H1 (cell line): ENCODE measurements at regions not wholly inside any gene's neighbourhood (a gene's known extent, or its start where the extent isn't known, plus 50 kb on each side); places are given as distances from the start of the nearest gene placed in this dataset.

Experiments used
- CTCF ChIA-PET: fragments of 300-600 bp; sonication (Branson Sonifier 250); formaldehyde crosslinking; loops from one replicate; lab custom pipeline; 2021; ENCODE audit not compliant: partially characterized antibody; lab: Charles Lee
- POLR2A ChIA-PET: fragments of 300-600 bp; sonication (Branson Sonifier 250); formaldehyde crosslinking; loops from one replicate; lab custom pipeline; 2021; ENCODE audit warnings: inconsistent platforms; ENCODE audit not compliant: partially characterized antibody; lab: Charles Lee
- DNase-seq, 2 experiments: peaks; one replicate each; pipeline versions ENCODE4 v3.0.0 to v3.0.0-alpha.2; 2010 to 2022; ENCODE audit warnings: low spot score in 2 of 2, low read depth in 1 of 2, mixed read lengths in 1 of 2
- FAIRE-seq: peaks from 2 replicates; lab custom pipeline; 2011; peaks lifted over from hg19 to GRCh38; lab: Jason Lieb, UNC
- H2AFZ ChIP-seq: 2 replicates; pipeline ENCODE4 v1.8.1; 2012; ENCODE audit warnings: low read length, inconsistent platforms
- H2AK5ac ChIP-seq: 2 replicates; pipeline ENCODE4 v1.6.1; 2013; ENCODE audit warnings: low read depth, low read length
- H2BK120ac ChIP-seq: replicated peaks from 2 replicates; pipeline ENCODE3; 2013; ENCODE audit warnings: low read depth, low read length, inconsistent platforms
- H2BK12ac ChIP-seq: 2 replicates; pipeline ENCODE4 v1.6.1; 2013; ENCODE audit warnings: low read depth, low read length
- H2BK15ac ChIP-seq: 2 replicates; pipeline ENCODE4 v1.6.1; 2013; ENCODE audit warnings: low read length
- H2BK20ac ChIP-seq: 2 replicates; pipeline ENCODE4 v1.6.1; 2013; ENCODE audit warnings: low read length
- H2BK5ac ChIP-seq: 2 replicates; pipeline ENCODE4 v1.6.1; 2013; ENCODE audit warnings: low read depth, low read length
- H3K14ac ChIP-seq: 2 replicates; pipeline ENCODE4 v1.6.1; 2013; ENCODE audit warnings: inconsistent platforms; ENCODE audit not compliant: insufficient read length
- H3K18ac ChIP-seq: 2 replicates; pipeline ENCODE4 v1.6.1; 2013; ENCODE audit warnings: low read length; ENCODE audit errors: extremely low read depth
- H3K23ac ChIP-seq: 2 replicates; pipeline ENCODE4 v1.6.1; 2013; ENCODE audit warnings: inconsistent platforms; ENCODE audit not compliant: insufficient read length
- H3K23me2 ChIP-seq: 2 replicates; pipeline ENCODE4 v1.6.1; 2013; ENCODE audit warnings: low read depth, low read length
- H3K27ac ChIP-seq: 2 replicates; pipeline ENCODE4 v1.6.1; 2011; ENCODE audit warnings: low read depth, low read length, inconsistent platforms
- H3K27me3 ChIP-seq, 4 experiments: replicated peaks in 1 of 4; 1 replicate in 1 of 4; 2 replicates in 3 of 4; pipeline versions ENCODE4 v1.6.1 to v1.8.1; 2011 to 2013; ENCODE audit warnings: low read length in 3 of 4, mild to moderate bottlenecking in 3 of 4, inconsistent platforms in 2 of 4, mixed read lengths in 2 of 4, moderate library complexity in 1 of 4; ENCODE audit not compliant: control insufficient read depth in 3 of 4, insufficient read depth in 3 of 4; ENCODE audit errors: extremely low read depth in 1 of 4
- H3K36me3 ChIP-seq, 4 experiments: 2 replicates each; pipeline versions ENCODE4 v1.6.1 to v1.8.1; 2011 to 2013; ENCODE audit warnings: mild to moderate bottlenecking in 4 of 4, low read length in 3 of 4, moderate library complexity in 2 of 4, control low read depth in 1 of 4, inconsistent platforms in 1 of 4; ENCODE audit not compliant: insufficient read depth in 4 of 4, control insufficient read depth in 2 of 4
- H3K4ac ChIP-seq: replicated peaks from 2 replicates; pipeline ENCODE3; 2013; ENCODE audit warnings: low read length, low read depth, mixed read lengths, inconsistent platforms; ENCODE audit not compliant: insufficient read length
- H3K4me1 ChIP-seq, 4 experiments: replicated peaks in 1 of 4; 1 replicate in 1 of 4; 2 replicates in 3 of 4; pipeline versions ENCODE4 v1.6.1 to v1.8.1; 2011 to 2013; ENCODE audit warnings: low read length in 3 of 4, inconsistent platforms in 2 of 4, mixed read lengths in 1 of 4; ENCODE audit not compliant: insufficient read depth in 4 of 4, control insufficient read depth in 3 of 4
- H3K4me2 ChIP-seq, 2 experiments: 2 replicates each; pipeline versions ENCODE4 v1.6.1 to v1.8.1; 2011 to 2013; ENCODE audit warnings: low read depth in 2 of 2, low read length in 2 of 2, control low read depth in 1 of 2, inconsistent platforms in 1 of 2, mild to moderate bottlenecking in 1 of 2; ENCODE audit not compliant: insufficient read depth in 1 of 2
- H3K4me3 ChIP-seq, 4 experiments: fragments of 200-600, 300-600 bp in 1 of 4; sonication (generic), shearing (Covaris generic), sonication (Bioruptor Twin) in 1 of 4; 2 replicates each; pipeline versions ENCODE4 v1.5.1 to v1.8.1; 2011 to 2016; ENCODE audit warnings: low read length in 4 of 4, low read depth in 3 of 4, control low read depth in 2 of 4, inconsistent platforms in 2 of 4, mild to moderate bottlenecking in 2 of 4, mixed read lengths in 1 of 4, moderate library complexity in 1 of 4; ENCODE audit not compliant: insufficient read depth in 2 of 4; ENCODE audit errors: extremely low read depth in 1 of 4
- H3K56ac ChIP-seq: replicated peaks from 2 replicates; pipeline ENCODE3; 2013; ENCODE audit warnings: low read depth, mild to moderate bottlenecking, mixed read lengths, low read length, inconsistent platforms; ENCODE audit not compliant: insufficient read length
- H3K79me1 ChIP-seq: 2 replicates; pipeline ENCODE4 v1.6.1; 2013; ENCODE audit warnings: low read depth, low read length, control low read depth
- H3K79me2 ChIP-seq, 2 experiments: 2 replicates each; pipeline versions ENCODE4 v1.6.1 to v1.8.1; 2012 to 2013; ENCODE audit warnings: low read length in 2 of 2, mild to moderate bottlenecking in 2 of 2, inconsistent platforms in 1 of 2; ENCODE audit not compliant: insufficient read depth in 2 of 2, control insufficient read depth in 1 of 2
- H3K9ac ChIP-seq, 4 experiments: replicated peaks in 1 of 4; 1 replicate in 1 of 4; 2 replicates in 3 of 4; pipeline versions ENCODE4 v1.6.1 to v1.8.1; 2011 to 2013; ENCODE audit warnings: low read depth in 3 of 4, low read length in 3 of 4, control low read depth in 2 of 4, mild to moderate bottlenecking in 2 of 4, moderate library complexity in 2 of 4, inconsistent platforms in 1 of 4; ENCODE audit errors: extremely low read depth in 1 of 4
- H3K9me3 ChIP-seq, 2 experiments: 2 replicates each; pipeline versions ENCODE4 v1.6.1 to v1.8.1; 2012 to 2013; ENCODE audit warnings: mild to moderate bottlenecking in 2 of 2, moderate library complexity in 2 of 2, control low read depth in 1 of 2, inconsistent platforms in 1 of 2, low read depth in 1 of 2, low read length in 1 of 2, mixed read lengths in 1 of 2; ENCODE audit not compliant: insufficient read depth in 2 of 2
- H4K20me1 ChIP-seq, 2 experiments: replicated peaks in 1 of 2; 2 replicates each; pipeline versions ENCODE3 to v1.8.1; 2011 to 2013; ENCODE audit warnings: inconsistent platforms in 2 of 2, low read length in 2 of 2, mild to moderate bottlenecking in 1 of 2; ENCODE audit not compliant: insufficient read depth in 2 of 2, control insufficient read depth in 1 of 2
- H4K5ac ChIP-seq: 2 replicates; pipeline ENCODE4 v1.6.1; 2013; ENCODE audit warnings: low read length, low read depth, mixed read lengths, inconsistent platforms; ENCODE audit not compliant: insufficient read length
- H4K8ac ChIP-seq: 2 replicates; pipeline ENCODE4 v1.8.0; 2013; ENCODE audit warnings: mild to moderate bottlenecking, moderate library complexity, low read length, inconsistent platforms; ENCODE audit not compliant: insufficient read depth; ENCODE audit errors: extremely low read depth
- H4K91ac ChIP-seq: replicated peaks from 2 replicates; pipeline ENCODE3; 2013; ENCODE audit warnings: low read length, mixed read lengths, inconsistent platforms; ENCODE audit not compliant: insufficient read length
- BACH1 ChIP-seq: IDR thresholded peaks from 2 replicates; pipeline ENCODE4 v1.6.1; 2012; ENCODE audit warnings: low read length, improper control_type of control experiment
- CHD1 ChIP-seq: IDR thresholded peaks from 2 replicates; pipeline ENCODE4 v1.6.1; 2012; ENCODE audit warnings: low read depth, low read length, improper control_type of control experiment
- CREB1 ChIP-seq: IDR thresholded peaks from 2 replicates; pipeline ENCODE4 v1.6.1; 2012; ENCODE audit warnings: inconsistent platforms
- HDAC6 ChIP-seq: IDR thresholded peaks from one replicate; pipeline ENCODE4 v1.7.1; 2012; ENCODE audit warnings: low read depth, mild to moderate bottlenecking, inconsistent platforms, low read length, moderate library complexity
- KDM5A ChIP-seq: fragments of 200-600 bp; IDR thresholded peaks from 2 replicates; pipeline ENCODE4 v1.7.1; 2012; ENCODE audit warnings: mild to moderate bottlenecking, low read length, inconsistent platforms, mixed read lengths
- MAFK ChIP-seq: IDR thresholded peaks from 2 replicates; pipeline ENCODE4 v1.6.1; 2012; ENCODE audit warnings: low read depth, mild to moderate bottlenecking, improper control_type of control experiment, low read length
- PHF8 ChIP-seq: fragments of 200-600 bp; sonication (generic); conservative IDR thresholded peaks from 2 replicates; pipeline ENCODE4 v1.7.1; 2012; ENCODE audit warnings: low read depth, mild to moderate bottlenecking, inconsistent platforms, low read length, moderate library complexity
- SP2 ChIP-seq: IDR thresholded peaks from 2 replicates; pipeline ENCODE4 v1.6.1; 2012; ENCODE audit warnings: mild to moderate bottlenecking, low read length, inconsistent platforms
- WGBS, 2 experiments: shearing (Covaris generic) in 1 of 2; methylation state at CpG; one replicate each; pipeline versions ENCODE4 v1.1.6 to v1.1.7; 2013 to 2015; ENCODE audit warnings: low lambda C conversion rate in 2 of 2, mixed read lengths in 2 of 2, inconsistent platforms in 1 of 2, low coverage in 1 of 2, missing lambda C conversion rate in 1 of 2; ENCODE audit not compliant: insufficient replicate concordance in 2 of 2, insufficient coverage in 1 of 2, insufficient read length in 1 of 2; ENCODE audit errors: extremely low coverage in 1 of 2, missing lambda C conversion rate in 1 of 2; 5-methylcytosine and 5-hydroxymethylcytosine counted together

DNA sequence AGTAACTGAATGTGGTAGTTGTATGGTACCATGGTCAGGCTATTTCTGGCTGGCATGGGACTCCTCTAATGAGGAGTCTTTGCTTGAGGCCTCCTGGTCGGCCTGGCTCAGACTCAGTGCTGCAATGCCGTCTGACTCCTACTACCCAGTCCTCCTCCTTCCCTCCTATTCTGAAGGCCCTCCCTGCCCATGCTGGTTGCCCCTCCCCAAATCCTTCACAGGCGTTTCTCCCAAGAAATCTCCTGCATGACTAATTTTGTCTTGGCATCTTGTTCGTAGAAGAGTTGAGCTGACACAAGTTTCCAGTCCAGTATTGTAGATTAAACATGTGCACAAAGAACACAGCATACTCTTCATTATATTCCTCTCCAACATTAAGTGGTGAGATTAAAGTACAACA, 115.5 kb downstream of the NFKBIZ start:
- Histone ChIP-seq H3K9ac (no peak overlapping the region), H3K79me2 (no peaks in the 10 kb centered on the region), H4K20me1 (no peaks in the 10 kb centered on the region), H4K5ac (no peak overlapping the region), H4K8ac (no peak overlapping the region), H2AK5ac (no peak overlapping the region), H3K56ac (no peak overlapping the region), H2BK15ac (no peak overlapping the region), H3K9me3 (no peaks in the 10 kb centered on the region), H3K4me3 (no peak overlapping the region), H3K23me2 (no peaks in the 10 kb centered on the region; the same call in 1 of the 2 replicates), H3K27me3 (no peaks in the 10 kb centered on the region), H3K79me1 (no peaks in the 10 kb centered on the region), H2BK12ac (no peak overlapping the region), H3K23ac (no peak overlapping the region), H2BK5ac (no peak overlapping the region), H2BK120ac (no peak overlapping the region), H3K4ac (no peak overlapping the region), H2BK20ac (no peak overlapping the region), H3K18ac (no peak overlapping the region), H3K4me1 (no peaks in the 10 kb centered on the region), H3K14ac (no peak overlapping the region), H4K91ac (no peak overlapping the region), H3K4me2 (no peak overlapping the region), H3K36me3 (no peaks in the 10 kb centered on the region), H2AFZ (peak overlapping the region; percentile 78), H3K27ac (no peak overlapping the region)
- no peak for DNase-seq
- WGBS, 2 experiments: 80% methylated on average over 4 of the region's 4 CpGs; no CpG with 5 or more reads in 1 of the 2 experiments
- ChIA-PET POLR2A (no interaction called here), CTCF (interaction anchor here (1.1 kb wide), 1 partner anchor 12 kb away, joined by 4 read pairs; no protein-coding TSS in a partner anchor)
- no peak for FAIRE-seq
- TF ChIP-seq BACH1: no peak
- no peak for TF ChIP-seq PHF8
- no peak for TF ChIP-seq CREB1
- TF ChIP-seq KDM5A: no peak
- TF ChIP-seq CHD1: no peak
- TF ChIP-seq HDAC6: no peak
- no peak for TF ChIP-seq SP2
- no peak for TF ChIP-seq MAFK
